ENCODE measurements at regions not wholly inside any gene's neighbourhood (a gene's known extent, or its start where the extent isn't known, plus 50 kb on each side); places are given as distances from the start of the nearest gene placed in this dataset.

DNA sequence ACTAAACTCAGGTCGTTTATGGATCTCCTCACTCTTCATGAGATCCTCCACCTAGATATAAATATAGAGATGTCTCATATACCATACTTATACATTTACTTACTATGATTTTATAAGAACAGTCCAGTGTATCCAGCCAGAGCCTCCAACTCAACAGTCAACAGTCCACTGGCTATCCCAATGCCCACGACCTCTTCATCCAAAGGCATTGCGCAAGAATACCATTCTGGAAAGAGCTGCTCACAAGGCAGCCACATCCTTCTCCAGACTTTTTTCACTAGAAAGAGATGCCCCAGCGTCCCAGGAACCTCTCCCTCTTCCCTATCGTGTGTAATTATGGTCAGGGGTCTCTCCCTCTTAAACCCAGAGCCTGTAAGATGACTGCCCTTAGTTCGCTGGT is 448.8 kb downstream of the LRATD1 start:
- TF ChIP-seq, protein P1, sequence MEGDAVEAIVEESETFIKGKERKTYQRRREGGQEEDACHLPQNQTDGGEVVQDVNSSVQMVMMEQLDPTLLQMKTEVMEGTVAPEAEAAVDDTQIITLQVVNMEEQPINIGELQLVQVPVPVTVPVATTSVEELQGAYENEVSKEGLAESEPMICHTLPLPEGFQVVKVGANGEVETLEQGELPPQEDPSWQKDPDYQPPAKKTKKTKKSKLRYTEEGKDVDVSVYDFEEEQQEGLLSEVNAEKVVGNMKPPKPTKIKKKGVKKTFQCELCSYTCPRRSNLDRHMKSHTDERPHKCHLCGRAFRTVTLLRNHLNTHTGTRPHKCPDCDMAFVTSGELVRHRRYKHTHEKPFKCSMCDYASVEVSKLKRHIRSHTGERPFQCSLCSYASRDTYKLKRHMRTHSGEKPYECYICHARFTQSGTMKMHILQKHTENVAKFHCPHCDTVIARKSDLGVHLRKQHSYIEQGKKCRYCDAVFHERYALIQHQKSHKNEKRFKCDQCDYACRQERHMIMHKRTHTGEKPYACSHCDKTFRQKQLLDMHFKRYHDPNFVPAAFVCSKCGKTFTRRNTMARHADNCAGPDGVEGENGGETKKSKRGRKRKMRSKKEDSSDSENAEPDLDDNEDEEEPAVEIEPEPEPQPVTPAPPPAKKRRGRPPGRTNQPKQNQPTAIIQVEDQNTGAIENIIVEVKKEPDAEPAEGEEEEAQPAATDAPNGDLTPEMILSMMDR (IDR thresholded peaks at IDR 0.05): no peak
- TF ChIP-seq POLR2AphosphoS5 (IDR thresholded peaks at IDR 0.05; ENCODE audit: low read depth, low read length) (no peak), TCF7L2 (IDR thresholded peaks at IDR 0.05; ENCODE audit: low read depth, low read length) (no peak)

Data from Panc1 (cell line).